Fibroblast of the aortic adventitia (primary cell): ENCODE measurements at regions not wholly inside any gene's neighbourhood (a gene's known extent, or its start where the extent isn't known, plus 50 kb on each side); places are given as distances from the start of the nearest gene placed in this dataset.
"Not testable (repeated sequence)": the region's sequence is repeated elsewhere in the genome, so short reads cannot be mapped to it uniquely, and the experiment has no call there.

Experiments used
- DNase-seq: peaks from one replicate; pipeline ENCODE4 v3.0.0-alpha.2; 2010; ENCODE audit warnings: low read depth
- H3K4me3 ChIP-seq: 2 replicates; pipeline ENCODE4 v1.5.1; 2011; ENCODE audit warnings: low read depth, mild to moderate bottlenecking, control low read depth, low read length, moderate library complexity
- TF ChIP-seq, protein P1 (sequence below): IDR thresholded peaks from 2 replicates; pipeline ENCODE4 v1.5.1; 2011; ENCODE audit warnings: mild to moderate bottlenecking, low read length, control low read depth, inconsistent platforms; ENCODE audit not compliant: insufficient read depth

DNA sequence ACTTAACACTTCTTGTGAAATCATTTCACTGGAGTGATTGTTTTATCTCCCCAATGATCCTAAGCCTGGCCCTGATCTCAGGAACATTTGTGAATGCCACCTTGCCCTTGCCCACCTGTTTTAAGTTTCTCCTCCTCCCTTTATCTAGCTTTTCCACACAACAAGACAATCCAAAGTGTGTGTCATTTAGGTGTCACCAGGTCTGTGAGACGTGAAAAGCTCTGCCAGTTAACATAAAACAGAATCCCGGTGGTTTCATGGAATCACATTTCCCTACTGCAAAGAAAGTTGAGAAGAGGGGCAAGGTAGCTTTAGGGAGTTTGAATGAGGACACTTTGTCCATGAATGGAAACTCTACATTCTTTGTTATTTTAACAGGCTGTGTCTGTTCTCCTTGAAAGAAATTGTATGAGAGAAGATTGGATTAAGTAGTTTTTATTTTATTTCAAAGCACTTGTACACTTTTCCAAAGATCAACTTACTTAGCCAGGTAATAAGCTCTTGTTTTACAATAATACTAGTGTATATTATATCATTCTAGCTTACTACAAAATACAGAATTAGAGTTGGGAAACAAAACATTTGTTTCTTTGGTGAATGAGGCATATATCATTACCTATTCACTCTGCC is 239.0 kb downstream of the ISL1 start:
- TF ChIP-seq, protein P1, sequence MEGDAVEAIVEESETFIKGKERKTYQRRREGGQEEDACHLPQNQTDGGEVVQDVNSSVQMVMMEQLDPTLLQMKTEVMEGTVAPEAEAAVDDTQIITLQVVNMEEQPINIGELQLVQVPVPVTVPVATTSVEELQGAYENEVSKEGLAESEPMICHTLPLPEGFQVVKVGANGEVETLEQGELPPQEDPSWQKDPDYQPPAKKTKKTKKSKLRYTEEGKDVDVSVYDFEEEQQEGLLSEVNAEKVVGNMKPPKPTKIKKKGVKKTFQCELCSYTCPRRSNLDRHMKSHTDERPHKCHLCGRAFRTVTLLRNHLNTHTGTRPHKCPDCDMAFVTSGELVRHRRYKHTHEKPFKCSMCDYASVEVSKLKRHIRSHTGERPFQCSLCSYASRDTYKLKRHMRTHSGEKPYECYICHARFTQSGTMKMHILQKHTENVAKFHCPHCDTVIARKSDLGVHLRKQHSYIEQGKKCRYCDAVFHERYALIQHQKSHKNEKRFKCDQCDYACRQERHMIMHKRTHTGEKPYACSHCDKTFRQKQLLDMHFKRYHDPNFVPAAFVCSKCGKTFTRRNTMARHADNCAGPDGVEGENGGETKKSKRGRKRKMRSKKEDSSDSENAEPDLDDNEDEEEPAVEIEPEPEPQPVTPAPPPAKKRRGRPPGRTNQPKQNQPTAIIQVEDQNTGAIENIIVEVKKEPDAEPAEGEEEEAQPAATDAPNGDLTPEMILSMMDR: no peak
- H3K4me3 ChIP-seq: no peak overlapping the region
- no peak for DNase-seq

DNA sequence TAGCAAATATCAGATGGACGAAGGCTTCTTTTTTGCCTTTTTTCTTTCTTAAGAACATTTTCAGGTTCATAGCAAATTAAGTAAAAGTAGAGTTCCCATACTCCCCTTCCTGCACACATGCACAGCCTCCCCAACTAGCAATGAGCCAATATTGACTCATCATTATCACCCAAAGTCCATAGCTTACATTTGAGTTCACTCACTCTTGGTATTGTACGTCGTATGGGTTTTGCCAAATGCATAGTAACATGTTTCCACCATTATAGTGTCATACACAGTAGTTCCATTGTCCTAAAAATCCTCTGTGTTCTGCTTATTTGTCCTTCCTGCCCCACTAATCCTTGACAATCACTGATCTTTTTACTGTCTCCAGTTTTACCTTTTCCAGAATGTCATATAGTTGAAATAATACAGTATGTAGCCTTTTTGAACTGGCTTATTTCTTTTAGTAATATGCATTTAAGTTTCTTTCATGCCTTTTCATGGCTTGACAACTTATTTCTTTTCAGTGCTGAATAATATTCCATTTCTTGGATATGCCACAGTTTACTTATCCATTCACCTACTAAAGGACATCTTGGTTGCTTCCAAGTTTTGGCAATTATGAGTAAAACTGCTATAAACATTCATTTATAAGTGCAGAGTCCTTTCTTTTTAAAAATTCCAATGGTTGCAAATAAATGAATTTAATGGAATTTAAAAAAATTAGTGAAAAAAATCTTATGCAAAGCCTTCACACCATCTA is 242.1 kb downstream of the ISL1 start:
- H3K4me3 ChIP-seq: no peak overlapping the region
- DNase-seq: no peak
- TF ChIP-seq, protein P1: no peak

- H3K4me3 ChIP-seq: no peak overlapping the region
- DNase-seq: no peak
- TF ChIP-seq, protein P1: no peak
Measured at GRCh38 chr5:51632027-51632426, 248.8 kb downstream of the ISL1 start.

GRCh38 chr5:51632793-51633192 is 249.5 kb downstream of the ISL1 start:
- peak; percentile 26 for DNase-seq
- H3K4me3 ChIP-seq: no peak overlapping the region
- TF ChIP-seq, protein P1: no peak

DNA sequence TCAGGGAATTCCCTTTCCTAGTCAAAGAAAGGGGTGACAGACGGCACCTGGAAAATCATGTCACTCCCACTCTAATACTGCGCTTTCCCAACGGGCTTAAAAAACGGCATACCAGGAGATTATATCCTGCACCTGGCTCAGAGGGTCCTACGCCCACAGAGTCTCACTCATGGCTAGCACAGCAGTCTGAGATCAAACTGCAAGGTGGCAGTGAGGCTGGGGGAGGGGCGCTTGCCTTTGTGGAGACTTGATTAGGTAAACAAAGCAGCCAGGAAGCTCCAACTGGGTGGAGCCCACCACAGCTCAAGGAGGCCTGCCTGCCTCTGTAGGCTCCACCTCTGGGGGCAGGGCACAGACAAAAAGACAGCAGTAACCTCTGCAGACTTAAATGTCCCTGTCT is 253.7 kb downstream of the ISL1 start:
- DNase-seq: not testable (repeated sequence)

GRCh38 chr5:51644976-51645375 is 261.7 kb downstream of the ISL1 start:
- no peak for DNase-seq
- TF ChIP-seq, protein P1: no peak
- H3K4me3 ChIP-seq: no peak overlapping the region

More for the DNA sequence above, 253.7 kb downstream of the ISL1 start:
- H3K4me3 ChIP-seq: not testable (repeated sequence)

DNA sequence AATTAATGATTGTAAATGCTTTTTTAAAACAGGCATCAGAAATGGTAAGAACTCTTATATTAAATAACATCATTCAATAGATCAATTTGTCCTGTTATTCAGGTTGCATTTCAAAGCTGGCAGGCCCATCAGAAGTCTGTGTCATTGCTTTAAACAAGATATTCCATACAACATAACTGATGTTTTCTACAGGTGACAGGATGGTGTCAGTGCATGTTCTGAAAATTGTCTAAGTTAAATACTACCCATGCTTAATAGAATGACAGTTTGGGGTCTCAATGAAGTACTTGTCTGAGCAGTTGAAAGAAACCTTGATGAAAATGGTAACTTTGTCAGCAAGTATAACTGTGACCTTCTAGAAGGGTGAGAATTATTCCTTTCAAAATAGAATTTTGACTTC is 263.2 kb downstream of the ISL1 start:
- TF ChIP-seq, protein P1: no peak
- no peak for DNase-seq
- no peak overlapping the region for H3K4me3 ChIP-seq
